GM12891 (cell line): ENCODE measurements at regions not wholly inside any gene's neighbourhood (a gene's known extent, or its start where the extent isn't known, plus 50 kb on each side); places are given as distances from the start of the nearest gene placed in this dataset.

Experiments used
- POLR2A ChIP-seq: IDR thresholded peaks from 2 replicates; pipeline ENCODE4 v1.6.1; 2011; ENCODE audit warnings: low read depth, low read length, control low read depth
- POLR2AphosphoS5 ChIP-seq: IDR thresholded peaks from 2 replicates; pipeline ENCODE4 v1.6.1; 2011; ENCODE audit warnings: low read depth, low read length, control low read depth
- POU2F2 ChIP-seq: IDR thresholded peaks from 2 replicates; pipeline ENCODE4 v1.6.1; 2011; ENCODE audit warnings: low read depth, mild to moderate bottlenecking, control low read depth, low read length, moderate library complexity
- TAF1 ChIP-seq: IDR thresholded peaks from 2 replicates; pipeline ENCODE4 v1.6.1; 2011; ENCODE audit warnings: low read depth, low read length, control low read depth

- no peak for TF ChIP-seq POU2F2
- TF ChIP-seq POLR2A = no peak
- no peak for TF ChIP-seq POLR2AphosphoS5
- no peak for TF ChIP-seq TAF1
These were observed 85.9 kb upstream of the FOXN3 start for GRCh38 chr14:89502966-89503365.
